ENCODE measurements at regions not wholly inside any gene's neighbourhood (a gene's known extent, or its start where the extent isn't known, plus 50 kb on each side); places are given as distances from the start of the nearest gene placed in this dataset.

- H3K9me3 Mint-ChIP-seq (ENCODE audit: unreplicated experiment), result no peaks in the 10 kb centered on the region
- TF ChIP-seq CTCF (IDR thresholded peaks at IDR 0.05; ENCODE audit: unreplicated experiment), result no peak
- no peaks in the 10 kb centered on the region for H3K27me3 Mint-ChIP-seq (ENCODE audit: unreplicated experiment)
Measured at GRCh38 chr4:175930471-175930870, 118.4 kb upstream of the GPM6A start.

GRCh38 chr4:175932116-175932515 is 120.1 kb upstream of the GPM6A start:
- no peak overlapping the region for H3K27ac Mint-ChIP-seq (ENCODE audit: unreplicated experiment)
- H3K9me3 Mint-ChIP-seq (ENCODE audit: unreplicated experiment), result no peaks in the 10 kb centered on the region
- H3K4me3 Mint-ChIP-seq (ENCODE audit: unreplicated experiment), result no peak overlapping the region
- TF ChIP-seq CTCF (IDR thresholded peaks at IDR 0.05; ENCODE audit: unreplicated experiment), result no peak
- H3K27me3 Mint-ChIP-seq (ENCODE audit: unreplicated experiment), result no peaks in the 10 kb centered on the region
- H3K36me3 Mint-ChIP-seq (ENCODE audit: low read depth, unreplicated experiment), result no peaks in the 10 kb centered on the region
- DNase-seq (ENCODE audit: low spot score), result no peak
- no peaks in the 10 kb centered on the region for H3K4me1 Mint-ChIP-seq (ENCODE audit: unreplicated experiment)

More at GRCh38 chr4:175930471-175930870, 118.4 kb upstream of the GPM6A start:
- H3K36me3 Mint-ChIP-seq (ENCODE audit: low read depth, unreplicated experiment), result no peaks in the 10 kb centered on the region
- no peaks in the 10 kb centered on the region for H3K4me1 Mint-ChIP-seq (ENCODE audit: unreplicated experiment)
- H3K4me3 Mint-ChIP-seq (ENCODE audit: unreplicated experiment), result no peak overlapping the region
- no peak overlapping the region for H3K27ac Mint-ChIP-seq (ENCODE audit: unreplicated experiment)
- DNase-seq (ENCODE audit: low spot score), result no peak

- Mint-ChIP-seq H3K27me3 (ENCODE audit: unreplicated experiment) (no peaks in the 10 kb centered on the region), H3K4me3 (ENCODE audit: unreplicated experiment) (no peak overlapping the region), H3K4me1 (ENCODE audit: unreplicated experiment) (no peaks in the 10 kb centered on the region), H3K9me3 (ENCODE audit: unreplicated experiment) (no peaks in the 10 kb centered on the region), H3K27ac (ENCODE audit: unreplicated experiment) (no peak overlapping the region), H3K36me3 (ENCODE audit: low read depth, unreplicated experiment) (no peaks in the 10 kb centered on the region)
- DNase-seq (ENCODE audit: low spot score), result no peak
- no peak for TF ChIP-seq CTCF (IDR thresholded peaks at IDR 0.05; ENCODE audit: unreplicated experiment)
Measured at GRCh38 chr4:175934506-175934905, 122.4 kb upstream of the GPM6A start.

GRCh38 chr4:175935016-175935661 is 123.1 kb upstream of the GPM6A start:
- Mint-ChIP-seq H3K4me1 (ENCODE audit: unreplicated experiment) (no peaks in the 10 kb centered on the region), H3K9me3 (ENCODE audit: unreplicated experiment) (no peaks in the 10 kb centered on the region), H3K27me3 (ENCODE audit: unreplicated experiment) (no peaks in the 10 kb centered on the region), H3K36me3 (ENCODE audit: low read depth, unreplicated experiment) (no peaks in the 10 kb centered on the region), H3K27ac (ENCODE audit: unreplicated experiment) (no peak overlapping the region), H3K4me3 (ENCODE audit: unreplicated experiment) (no peak overlapping the region)
- DNase-seq (ENCODE audit: low spot score), result no peak
- TF ChIP-seq CTCF (IDR thresholded peaks at IDR 0.05; ENCODE audit: unreplicated experiment), result no peak

GRCh38 chr4:175944126-175944910 is 121.3 kb upstream of the WDR17 start:
- Mint-ChIP-seq H3K27ac (ENCODE audit: unreplicated experiment) (no peak overlapping the region), H3K9me3 (ENCODE audit: unreplicated experiment) (no peaks in the 10 kb centered on the region), H3K4me1 (ENCODE audit: unreplicated experiment) (peaks cover 3% of the 10 kb centered on the region), H3K27me3 (ENCODE audit: unreplicated experiment) (peaks cover 3% of the 10 kb centered on the region), H3K36me3 (ENCODE audit: low read depth, unreplicated experiment) (no peaks in the 10 kb centered on the region), H3K4me3 (ENCODE audit: unreplicated experiment) (no peak overlapping the region)
- DNase-seq (ENCODE audit: low spot score), result no peak
- no peak for TF ChIP-seq CTCF (IDR thresholded peaks at IDR 0.05; ENCODE audit: unreplicated experiment)

Measured in endothelial cell (in vitro differentiated cells).